HG03439 (cell line): ENCODE measurements at regions not wholly inside any gene's neighbourhood (a gene's known extent, or its start where the extent isn't known, plus 50 kb on each side); places are given as distances from the start of the nearest gene placed in this dataset.
"Not testable (repeated sequence)": the region's sequence is repeated elsewhere in the genome, so short reads cannot be mapped to it uniquely, and the experiment has no call there.

Source experiments
- ATAC-seq: cut with Tn5 transposase; IDR thresholded peaks from one replicate; pipeline ENCODE4 v1.9.1; 2021; ENCODE audit warnings: mild to moderate bottlenecking, moderate library complexity; ENCODE audit not compliant: unreplicated experiment

DNA sequence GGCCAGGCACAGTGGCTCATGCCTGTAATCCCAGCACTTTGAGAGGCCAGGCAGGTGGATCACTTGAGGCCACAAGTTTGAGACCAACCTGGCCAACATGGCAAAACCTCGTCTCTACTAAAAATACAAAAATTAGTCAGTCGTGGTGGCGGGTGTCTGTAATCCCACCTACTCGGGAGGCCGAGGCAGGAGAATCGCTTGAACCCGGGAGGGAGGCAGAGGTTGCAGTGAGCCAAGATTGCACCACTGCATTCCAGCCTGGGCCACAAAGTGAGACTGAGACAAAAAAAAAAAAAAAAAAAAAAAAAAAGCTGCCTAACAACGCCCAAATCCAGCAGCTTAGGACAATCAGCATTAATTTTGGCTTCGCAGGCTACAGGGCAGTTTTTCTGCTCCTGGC is 167.1 kb downstream of the GOSR1 start:
- not testable (repeated sequence) for ATAC-seq

DNA sequence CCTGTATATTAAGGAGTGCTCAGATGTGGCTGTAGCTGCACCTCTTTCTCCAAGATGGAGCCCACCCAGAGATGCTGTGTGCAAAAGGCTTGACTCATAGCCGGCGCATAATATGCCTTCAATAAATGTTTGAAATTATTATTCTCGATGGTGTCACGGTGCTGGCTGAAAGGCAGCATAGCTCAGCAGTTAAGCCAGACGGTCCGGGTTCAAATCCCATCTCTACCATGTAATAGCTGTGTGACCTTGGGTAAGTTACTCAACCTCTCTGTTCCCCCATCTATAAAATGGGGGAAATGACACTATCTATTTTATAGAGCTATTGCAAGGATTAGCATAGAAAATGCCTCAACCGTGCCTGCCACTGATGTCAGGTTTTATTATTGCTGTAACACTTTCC is 164.2 kb downstream of the GOSR1 start:
- ATAC-seq = not testable (repeated sequence)

GRCh38 chr17:30639391-30639790 is 162.2 kb downstream of the GOSR1 start:
- not testable (repeated sequence) for ATAC-seq

DNA sequence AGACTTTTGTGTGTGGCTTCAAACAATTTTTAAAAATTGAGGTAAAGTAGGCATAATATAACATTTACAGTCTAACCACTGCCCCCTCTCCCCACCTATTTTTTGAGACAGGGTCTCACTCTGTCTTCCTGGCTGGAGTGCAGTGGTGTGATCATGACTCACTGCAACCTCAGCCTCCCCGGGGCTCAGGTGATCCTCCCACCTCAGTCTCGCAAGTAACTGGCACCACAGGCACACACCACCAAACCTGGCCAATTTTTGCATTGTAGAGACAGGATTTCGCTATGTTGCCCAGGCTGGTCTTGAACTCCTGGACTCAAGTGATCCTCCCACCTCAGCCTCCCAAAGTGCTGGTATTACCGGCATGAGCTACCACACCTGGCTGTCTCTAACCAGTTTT is 161.8 kb downstream of the GOSR1 start:
- not testable (repeated sequence) for ATAC-seq

GRCh38 chr17:30631651-30632050 is 154.4 kb downstream of the GOSR1 start:
- ATAC-seq = not testable (repeated sequence)

DNA sequence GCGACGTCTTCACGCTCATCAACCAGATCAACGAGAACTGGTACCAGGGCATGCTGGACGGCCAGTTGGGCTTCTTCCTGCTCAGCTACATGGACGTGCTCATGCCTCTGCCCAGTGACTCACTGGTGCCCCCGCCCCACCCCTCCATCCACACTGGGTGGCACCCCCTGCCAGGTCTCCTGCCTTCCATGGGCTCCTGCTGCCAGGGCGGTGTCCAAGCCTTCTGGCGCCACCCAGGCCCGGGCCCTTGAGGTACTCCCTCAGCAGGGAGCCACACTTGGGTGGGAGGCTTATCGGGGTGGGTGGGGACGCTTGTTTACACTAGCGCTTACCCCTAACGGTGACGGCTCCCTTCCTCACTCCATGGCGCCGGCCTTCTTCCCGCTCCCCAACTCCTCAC is 148.2 kb downstream of the GOSR1 start:
- ATAC-seq = not testable (repeated sequence)

DNA sequence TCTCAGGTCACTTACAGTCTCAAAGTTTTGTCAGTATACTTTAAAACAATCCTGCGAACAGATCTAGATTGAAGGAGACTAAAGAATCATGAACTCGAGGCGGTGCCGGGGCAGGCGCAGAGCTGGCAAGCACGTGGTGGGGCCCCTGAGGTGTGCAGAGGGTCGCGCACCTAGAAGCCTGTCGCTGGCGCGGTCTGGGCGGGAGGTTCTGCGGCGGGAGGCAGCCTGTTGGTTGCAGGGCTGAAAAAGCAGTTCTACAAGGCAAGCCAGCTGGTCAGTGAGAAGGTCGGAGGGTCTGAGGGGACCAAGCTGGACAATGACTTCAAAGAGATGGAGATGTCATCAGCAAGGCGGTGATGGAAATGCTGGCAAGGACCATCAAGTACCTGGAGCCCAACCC is 147.0 kb downstream of the GOSR1 start:
- not testable (repeated sequence) for ATAC-seq

DNA sequence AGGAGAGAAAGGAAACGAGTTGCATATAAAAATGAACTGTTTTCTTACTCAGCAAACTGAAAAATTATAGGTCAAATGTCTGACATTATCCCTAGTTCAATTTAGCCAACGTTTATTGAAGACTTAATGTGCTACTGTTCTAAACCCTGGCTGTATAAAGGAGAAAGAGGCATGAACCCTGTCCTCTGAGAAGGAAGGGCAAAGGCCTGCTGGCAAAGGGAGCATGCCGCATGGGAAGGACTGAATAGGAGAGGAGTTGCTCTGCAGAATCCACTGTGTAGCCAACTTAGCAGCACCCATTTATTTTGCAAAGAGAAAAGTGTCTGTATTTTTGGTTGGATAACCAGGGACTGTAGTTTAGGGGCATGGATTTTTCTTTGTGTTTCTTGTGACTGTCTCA is 132.5 kb downstream of the GOSR1 start:
- ATAC-seq = not testable (repeated sequence)

- ATAC-seq = no peak
Measured at GRCh38 chr17:30605523-30605922, 128.3 kb downstream of the GOSR1 start.

DNA sequence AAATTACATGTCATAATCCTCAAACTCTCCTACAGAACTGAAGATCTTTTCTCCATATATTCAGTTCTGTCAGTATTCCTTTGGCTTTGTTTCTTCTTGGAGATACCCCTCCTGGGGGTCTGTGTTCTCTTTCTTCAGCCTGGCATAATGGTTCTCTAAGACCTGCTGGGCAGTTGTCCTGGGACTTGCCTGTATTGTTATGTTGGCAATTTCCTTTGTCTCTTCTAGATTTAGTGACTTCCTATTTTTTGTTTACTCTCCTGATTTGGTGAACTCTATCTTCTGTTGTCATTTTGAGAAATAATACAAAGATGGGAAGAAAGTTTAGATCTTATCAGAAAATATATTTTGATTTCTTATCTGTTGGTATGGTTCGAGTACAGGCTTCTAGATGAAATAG is 127.8 kb downstream of the GOSR1 start:
- ATAC-seq = no peak

DNA sequence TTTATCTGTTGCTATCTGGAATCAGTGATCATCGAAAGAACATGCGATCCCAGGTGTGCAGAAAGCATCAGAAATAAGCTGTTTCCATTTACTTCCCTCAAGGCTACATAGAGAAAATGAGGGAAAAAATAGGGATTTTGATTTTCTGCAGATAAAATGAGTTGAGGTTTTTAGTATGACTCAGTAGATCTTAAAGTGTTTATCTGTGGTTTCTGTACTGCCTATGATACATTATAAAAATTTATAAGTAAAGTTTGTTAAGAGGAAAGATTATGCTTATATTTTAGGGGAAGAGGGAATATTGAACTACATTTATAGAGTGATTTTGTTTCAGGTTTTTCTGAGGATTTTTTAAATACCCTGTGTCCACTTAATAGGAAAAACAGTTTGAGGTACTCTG is 125.2 kb downstream of the GOSR1 start:
- ATAC-seq = not testable (repeated sequence)

- ATAC-seq = not testable (repeated sequence)
Measured at GRCh38 chr17:30601984-30602383, 124.8 kb downstream of the GOSR1 start.

- ATAC-seq = peak; percentile 14
Measured at GRCh38 chr17:30600830-30601494, 123.8 kb downstream of the GOSR1 start.

GRCh38 chr17:30600060-30600829 is 123.0 kb downstream of the GOSR1 start:
- ATAC-seq = peak; percentile 83

- no peak for ATAC-seq
Measured at GRCh38 chr17:30599428-30600059, 122.3 kb downstream of the GOSR1 start.

- no peak for ATAC-seq
Measured at GRCh38 chr17:30597776-30598288, 120.6 kb downstream of the GOSR1 start.

DNA sequence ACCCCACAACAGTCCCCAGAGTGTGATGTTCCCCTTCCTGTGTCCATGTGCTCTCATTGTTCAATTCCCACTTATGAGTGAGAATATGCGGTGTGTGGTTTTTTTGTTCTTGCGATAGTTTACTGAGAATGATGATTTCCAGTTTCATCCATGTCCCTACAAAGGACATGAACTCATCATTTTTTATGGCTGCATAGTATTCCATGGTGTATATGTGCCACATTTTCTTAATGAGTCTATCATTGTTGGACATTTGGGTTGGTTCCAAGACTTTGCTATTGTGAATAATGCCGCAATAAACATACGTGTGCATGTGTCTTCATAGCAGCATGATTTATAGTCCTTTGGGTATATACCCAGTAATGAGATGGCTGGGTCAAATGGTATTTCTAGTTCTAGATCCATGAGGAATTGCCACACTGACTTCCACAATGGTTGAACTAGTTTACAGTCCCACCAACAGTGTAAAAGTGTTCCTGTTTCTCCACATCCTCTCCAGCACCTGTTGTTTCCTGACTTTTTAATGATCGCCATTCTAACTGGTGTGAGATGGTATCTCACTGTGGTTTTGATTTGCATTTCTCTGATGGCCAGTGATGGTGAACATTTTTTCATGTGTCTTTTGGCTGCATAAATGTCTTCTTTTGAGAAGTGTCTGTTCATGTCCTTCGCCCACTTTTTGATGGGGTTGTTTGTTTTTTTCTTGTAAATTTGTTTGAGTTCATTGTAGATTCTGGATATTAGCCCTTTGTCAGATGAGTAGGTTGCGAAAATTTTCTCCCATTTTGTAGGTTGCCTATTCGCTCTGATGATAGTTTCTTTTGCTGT is 120.0 kb downstream of the GOSR1 start:
- not testable (repeated sequence) for ATAC-seq

DNA sequence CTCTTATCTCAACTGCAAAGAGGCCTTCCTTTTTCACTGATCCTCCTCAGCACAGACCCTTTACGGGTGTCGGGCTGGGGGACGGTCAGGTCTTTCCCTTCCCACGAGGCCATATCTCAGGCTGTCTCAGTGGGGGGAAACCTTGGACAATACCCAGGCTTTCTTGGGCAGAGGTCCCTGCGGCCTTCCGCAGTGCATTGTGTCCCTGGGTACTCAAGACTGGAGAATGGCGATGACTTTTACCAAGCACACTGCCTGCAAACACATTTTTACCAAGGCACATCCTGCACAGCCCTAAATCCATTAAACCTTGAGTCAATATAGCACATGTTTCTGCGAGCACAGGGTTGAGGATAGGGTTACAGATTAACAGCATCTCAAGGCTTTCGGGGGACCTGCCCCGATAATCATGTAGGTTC is 117.8 kb downstream of the GOSR1 start:
- ATAC-seq = not testable (repeated sequence)

- ATAC-seq = no peak
Measured at GRCh38 chr17:30594223-30594952, 117.2 kb downstream of the GOSR1 start.
